NT2/D1 (cell line): ENCODE measurements at regions not wholly inside any gene's neighbourhood (a gene's known extent, or its start where the extent isn't known, plus 50 kb on each side); places are given as distances from the start of the nearest gene placed in this dataset.

ENCODE experiments used
- DNase-seq: peaks from one replicate; pipeline ENCODE4 v3.0.0-alpha.2; 2011; ENCODE audit warnings: low read depth, low spot score
- H3K27me3 ChIP-seq: 2 replicates; pipeline ENCODE4 v1.6.0; 2011; ENCODE audit warnings: mild to moderate bottlenecking; ENCODE audit not compliant: insufficient read length, insufficient read depth
- H3K36me3 ChIP-seq: 2 replicates; pipeline ENCODE4 v1.6.1; 2011; ENCODE audit warnings: mild to moderate bottlenecking, low read length, mixed read lengths; ENCODE audit not compliant: insufficient read depth, insufficient read length
- H3K4me1 ChIP-seq: 2 replicates; pipeline ENCODE4 v1.5.1; 2011; ENCODE audit not compliant: insufficient read depth, insufficient read length
- H3K4me3 ChIP-seq: 2 replicates; pipeline ENCODE4 v1.5.1; 2011; ENCODE audit warnings: low read depth; ENCODE audit not compliant: insufficient read length
- H3K9ac ChIP-seq: 2 replicates; pipeline ENCODE4 v1.6.0; 2011; ENCODE audit warnings: low read depth; ENCODE audit not compliant: insufficient read length
- H3K9me3 ChIP-seq: 2 replicates; pipeline ENCODE4 v1.5.1; 2011; ENCODE audit warnings: mild to moderate bottlenecking, low read length; ENCODE audit not compliant: insufficient read depth
- SUZ12 ChIP-seq: IDR thresholded peaks from 2 replicates; pipeline ENCODE4 v1.6.1; 2011; ENCODE audit not compliant: insufficient read length, insufficient read depth; ENCODE audit errors: extremely low read depth
- YY1 ChIP-seq: IDR thresholded peaks from 2 replicates; pipeline ENCODE4 v1.6.1; 2011; ENCODE audit not compliant: insufficient read length, insufficient read depth
- ZNF274 ChIP-seq: IDR thresholded peaks from 2 replicates; pipeline ENCODE4 v1.6.1; 2011; ENCODE audit warnings: mild to moderate bottlenecking, low read depth, low read length

DNA sequence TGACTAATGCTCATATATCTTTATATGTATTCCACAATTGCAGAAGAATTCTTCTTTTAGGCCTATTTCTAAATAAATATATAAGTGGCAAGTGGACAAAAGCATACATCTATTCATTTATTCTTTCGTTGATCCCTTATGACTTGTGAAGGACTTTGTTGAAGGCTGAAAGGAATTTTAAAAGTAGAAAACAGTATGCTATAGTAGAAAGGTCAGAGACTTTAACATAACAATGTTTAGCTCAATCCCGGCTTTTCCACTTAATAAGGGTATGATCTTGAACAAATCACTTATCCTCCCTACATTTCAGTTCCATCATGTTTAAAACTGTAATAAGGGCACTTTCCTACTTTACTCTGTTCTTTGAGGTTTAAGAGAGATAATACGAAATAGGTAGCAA lies 672.9 kb downstream of the MECOM start:
- Histone ChIP-seq H3K4me3 (no peak overlapping the region), H3K27me3 (no peaks in the 10 kb centered on the region), H3K9me3 (no peaks in the 10 kb centered on the region), H3K9ac (no peak overlapping the region), H3K36me3 (no peaks in the 10 kb centered on the region), H3K4me1 (no peaks in the 10 kb centered on the region)
- DNase-seq, result no peak
- no peak for TF ChIP-seq SUZ12
- no peak for TF ChIP-seq YY1
- TF ChIP-seq ZNF274, result no peak

DNA sequence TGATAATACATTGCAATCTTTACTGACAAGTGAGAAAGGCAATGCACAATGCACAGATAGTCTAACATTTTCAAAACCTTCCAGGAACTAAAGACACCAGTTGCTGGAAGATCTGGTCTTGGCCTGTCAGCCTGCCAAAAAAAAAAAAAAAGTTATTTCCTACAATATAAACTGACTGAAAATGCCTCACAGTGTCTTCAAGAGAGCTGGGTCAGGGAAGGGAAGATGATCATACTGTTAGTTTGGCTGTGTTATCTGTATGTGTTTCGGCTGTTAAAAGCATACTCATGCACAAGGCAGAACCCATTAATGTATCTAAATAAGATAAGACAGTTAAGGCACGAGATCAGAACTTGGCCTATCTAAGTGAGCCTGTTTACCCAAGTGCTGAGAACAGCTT lies 673.4 kb downstream of the MECOM start:
- H3K9ac ChIP-seq, result no peak overlapping the region

DNA sequence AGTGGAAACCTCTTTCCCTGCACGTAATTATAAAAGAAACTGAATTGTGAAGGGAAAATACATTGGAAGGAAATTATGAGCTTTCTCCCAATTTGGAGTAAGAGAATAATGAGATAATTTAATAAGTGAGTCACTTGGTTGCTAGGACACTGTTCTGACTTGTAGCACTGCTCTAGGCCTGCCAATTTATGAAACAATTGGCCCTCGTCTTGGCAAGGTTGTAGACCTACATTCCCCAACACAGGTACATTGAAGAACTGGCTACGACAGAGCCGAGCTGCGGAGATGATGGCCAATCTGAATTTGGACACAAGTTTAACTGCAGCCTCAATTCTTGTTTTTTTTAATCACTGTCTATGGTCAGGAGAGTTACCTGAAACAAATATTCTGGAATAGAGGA lies 674.1 kb downstream of the MECOM start:
- no peak for DNase-seq
- no peak overlapping the region for H3K9ac ChIP-seq
- H3K36me3 ChIP-seq, result no peaks in the 10 kb centered on the region
- H3K9me3 ChIP-seq, result no peaks in the 10 kb centered on the region
- no peaks in the 10 kb centered on the region for H3K4me1 ChIP-seq
- H3K27me3 ChIP-seq, result no peaks in the 10 kb centered on the region
- no peak overlapping the region for H3K4me3 ChIP-seq
- TF ChIP-seq YY1, result no peak
- TF ChIP-seq ZNF274, result no peak
- no peak for TF ChIP-seq SUZ12

More for the DNA sequence above, 673.4 kb downstream of the MECOM start:
- Histone ChIP-seq H3K36me3 (no peaks in the 10 kb centered on the region), H3K4me3 (no peak overlapping the region), H3K27me3 (no peaks in the 10 kb centered on the region), H3K9me3 (no peaks in the 10 kb centered on the region), H3K4me1 (no peaks in the 10 kb centered on the region)
- DNase-seq, result no peak
- TF ChIP-seq SUZ12, result no peak
- no peak for TF ChIP-seq ZNF274
- TF ChIP-seq YY1, result no peak

DNA sequence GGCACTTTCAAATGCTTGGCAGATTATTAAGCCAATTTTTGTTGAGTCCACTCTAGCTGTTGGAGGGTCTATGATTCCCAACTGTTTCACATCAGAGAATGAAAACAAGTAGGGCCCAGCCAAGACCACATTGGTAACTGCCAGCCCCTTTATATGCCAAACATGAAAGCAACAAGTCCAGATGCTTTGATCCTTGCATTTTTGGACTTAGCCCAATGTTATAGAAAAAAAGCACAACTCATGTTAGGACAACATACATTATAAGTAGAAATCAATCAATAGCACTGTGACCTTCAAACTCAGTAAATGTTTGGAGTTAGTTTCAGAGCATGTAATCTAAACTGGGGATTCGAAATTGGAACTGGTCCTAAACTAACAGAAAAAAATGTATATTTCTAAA lies 674.7 kb downstream of the MECOM start:
- no peak for DNase-seq
- H3K9ac ChIP-seq, result no peak overlapping the region
- H3K27me3 ChIP-seq, result no peaks in the 10 kb centered on the region
- no peaks in the 10 kb centered on the region for H3K36me3 ChIP-seq
- H3K4me3 ChIP-seq, result no peak overlapping the region
- TF ChIP-seq YY1, result no peak
- TF ChIP-seq ZNF274, result no peak
- TF ChIP-seq SUZ12, result no peak
- H3K9me3 ChIP-seq, result no peaks in the 10 kb centered on the region
- H3K4me1 ChIP-seq, result no peaks in the 10 kb centered on the region

DNA sequence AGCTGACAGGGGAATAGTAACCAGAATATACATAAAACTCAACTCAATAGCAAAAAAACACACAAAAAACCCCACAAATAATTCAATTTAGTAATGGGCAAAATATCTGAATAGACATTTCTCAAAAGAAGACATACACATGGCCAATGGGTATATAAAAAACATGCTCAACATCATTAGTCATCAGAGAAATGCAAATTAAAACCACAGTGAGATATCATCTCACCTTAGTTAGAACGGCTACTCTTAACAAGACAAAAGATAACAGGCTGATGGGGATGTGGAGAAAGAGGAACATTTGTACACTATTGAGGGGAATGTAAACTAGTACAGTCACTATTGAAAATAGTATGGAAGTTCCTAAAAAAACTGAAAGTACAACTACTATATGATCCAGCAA lies 678.6 kb downstream of the MECOM start:
- DNase-seq, result no peak
- Histone ChIP-seq H3K9ac (no peak overlapping the region), H3K4me3 (no peak overlapping the region), H3K27me3 (no peaks in the 10 kb centered on the region), H3K36me3 (no peaks in the 10 kb centered on the region), H3K4me1 (no peaks in the 10 kb centered on the region), H3K9me3 (no peaks in the 10 kb centered on the region)
- TF ChIP-seq SUZ12 (no peak), YY1 (no peak), ZNF274 (no peak)

DNA sequence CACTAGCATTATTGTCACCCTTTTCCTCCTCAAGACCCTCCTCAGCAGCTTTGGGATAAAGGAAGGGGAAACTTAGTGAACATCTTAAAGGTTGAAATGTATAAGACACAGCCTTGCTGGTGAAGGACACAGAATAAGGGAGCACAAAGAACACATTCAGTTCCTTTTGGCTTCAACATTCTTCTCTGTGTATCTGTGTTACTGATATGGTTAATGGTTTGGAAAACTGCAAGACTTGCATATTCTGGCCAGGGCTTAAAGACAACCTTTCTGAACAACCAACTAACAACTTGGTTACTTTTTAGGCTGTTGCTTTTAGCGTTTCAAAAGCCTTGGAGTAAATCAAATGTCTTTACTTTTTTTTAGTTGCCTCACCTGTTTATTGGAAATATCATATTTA lies 680.5 kb downstream of the MECOM start:
- Histone ChIP-seq H3K4me3 (no peak overlapping the region), H3K27me3 (no peaks in the 10 kb centered on the region), H3K9me3 (no peaks in the 10 kb centered on the region), H3K36me3 (no peaks in the 10 kb centered on the region), H3K4me1 (no peaks in the 10 kb centered on the region), H3K9ac (no peak overlapping the region)
- TF ChIP-seq ZNF274 (no peak), YY1 (no peak), SUZ12 (no peak)
- no peak for DNase-seq

DNA sequence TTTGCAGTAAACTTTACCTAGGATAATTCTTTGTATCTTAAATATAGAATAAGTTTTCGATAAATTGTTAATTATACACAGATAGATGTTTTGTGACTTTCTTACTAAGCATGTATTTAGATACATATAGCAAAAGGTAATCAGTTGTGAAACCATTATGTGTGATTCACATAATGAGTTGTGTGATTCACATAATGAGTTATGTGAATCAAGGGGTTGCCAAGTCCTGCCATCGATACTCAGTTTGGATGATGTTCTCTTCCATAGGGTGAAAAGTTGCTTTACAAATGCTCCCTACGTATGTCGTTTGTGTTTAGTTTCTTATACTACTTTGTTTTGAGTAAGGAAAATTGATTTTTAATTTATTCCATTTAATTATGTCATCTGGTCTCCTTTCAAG lies 682.1 kb downstream of the MECOM start:
- Histone ChIP-seq H3K9me3 (no peaks in the 10 kb centered on the region), H3K36me3 (no peaks in the 10 kb centered on the region), H3K4me1 (no peaks in the 10 kb centered on the region), H3K27me3 (no peaks in the 10 kb centered on the region), H3K9ac (no peak overlapping the region), H3K4me3 (no peak overlapping the region)
- no peak for DNase-seq
- no peak for TF ChIP-seq ZNF274
- TF ChIP-seq SUZ12, result no peak

DNA sequence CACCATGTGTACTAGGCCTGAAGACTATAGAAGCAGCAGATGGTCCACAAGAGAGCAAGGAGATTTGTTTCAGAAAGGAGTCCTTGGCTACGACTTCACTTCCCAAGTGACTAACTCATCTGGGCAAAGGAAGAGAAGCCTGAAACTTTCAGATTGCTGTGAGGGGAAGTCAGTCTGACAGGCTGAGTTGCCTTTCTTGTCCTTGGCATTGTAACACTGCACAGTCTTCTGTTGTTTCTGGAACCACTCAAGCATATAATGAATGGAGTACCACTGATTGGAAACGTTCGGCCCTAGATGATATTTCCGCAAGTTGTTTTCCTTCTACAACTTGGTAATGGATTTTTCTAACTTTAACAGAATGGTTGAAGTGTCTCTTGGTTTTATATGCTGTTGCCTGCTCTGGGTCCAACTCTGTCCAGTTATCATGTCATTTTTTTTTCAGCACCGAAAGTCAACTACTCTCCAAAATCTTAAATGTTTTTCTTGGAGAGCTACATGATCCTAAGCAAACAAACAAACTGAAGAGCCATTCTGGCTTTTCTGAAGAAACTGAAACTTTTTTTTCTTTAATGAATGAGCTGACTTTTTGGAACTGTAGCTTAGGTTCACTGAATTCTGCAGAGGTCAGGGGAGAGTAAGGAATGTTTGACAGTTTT lies 685.7 kb downstream of the MECOM start:
- no peaks in the 10 kb centered on the region for H3K9me3 ChIP-seq
- H3K27me3 ChIP-seq, result no peaks in the 10 kb centered on the region
- no peak overlapping the region for H3K9ac ChIP-seq
- no peaks in the 10 kb centered on the region for H3K36me3 ChIP-seq
- no peak overlapping the region for H3K4me3 ChIP-seq
- no peaks in the 10 kb centered on the region for H3K4me1 ChIP-seq
- no peak for DNase-seq
- no peak for TF ChIP-seq YY1
- TF ChIP-seq SUZ12, result no peak
- no peak for TF ChIP-seq ZNF274
